SK-N-SH (cell line): ENCODE measurements at regions not wholly inside any gene's neighbourhood (a gene's known extent, or its start where the extent isn't known, plus 50 kb on each side); places are given as distances from the start of the nearest gene placed in this dataset.

ENCODE experiments used
- CTCF ChIA-PET: fragments of 300-600, 350-600 bp; formaldehyde crosslinking; extraction: SDS; loops from one replicate; lab custom pipeline; 2021; lab: Yijun Ruan, JAX
- POLR2A ChIA-PET: fragments of 350-600 bp; sonication (Branson Sonifier 250); formaldehyde crosslinking; extraction: SDS; loops from one replicate; lab custom pipeline; 2020; ENCODE audit warnings: antibody characterized with exemption, inconsistent platforms; lab: Yijun Ruan, JAX
- DNase-seq: peaks from one replicate; pipeline ENCODE4 v3.0.0; 2012
- H2AFZ ChIP-seq: fragments of 200-600 bp; sonication (generic); 2 replicates; pipeline ENCODE4 v1.8.1; 2016; ENCODE audit warnings: antibody characterized with exemption, mild to moderate bottlenecking, low read depth
- H3F3A ChIP-seq: fragments of 200-600 bp; sonication (generic); replicated peaks from 2 replicates; pipeline ENCODE3; 2016; ENCODE audit warnings: antibody characterized with exemption, mild to moderate bottlenecking; ENCODE audit not compliant: insufficient read depth
- H3K27ac ChIP-seq, 2 experiments: fragments of 200-500 bp in 1 of 2; fragments of 200-600 bp in 1 of 2; sonication (Bioruptor generic) in 1 of 2; sonication (generic), shearing (Covaris generic) in 1 of 2; 2 replicates each; pipeline versions ENCODE4 v1.5.1 to v1.6.1; 2014 to 2016; ENCODE audit warnings: low read depth in 2 of 2, inconsistent platforms in 1 of 2, low read length in 1 of 2, mild to moderate bottlenecking in 1 of 2, mixed read lengths in 1 of 2
- H3K27me3 ChIP-seq: fragments of 200-600 bp; sonication (generic), shearing (Covaris generic); 2 replicates; pipeline ENCODE4 v1.6.1; 2016; ENCODE audit warnings: mixed run types; ENCODE audit not compliant: insufficient read depth
- H3K36me3 ChIP-seq, 2 experiments: fragments of 200-500 bp in 1 of 2; fragments of 200-600 bp in 1 of 2; sonication (Bioruptor generic) in 1 of 2; sonication (generic) in 1 of 2; replicated peaks in 1 of 2; 2 replicates each; pipeline versions ENCODE3 to v1.5.1; 2014 to 2016; ENCODE audit warnings: low read length in 1 of 2, mild to moderate bottlenecking in 1 of 2; ENCODE audit not compliant: insufficient read depth in 2 of 2, control insufficient read depth in 1 of 2
- H3K4me1 ChIP-seq, 2 experiments: fragments of 200-500 bp in 1 of 2; fragments of 200-600 bp in 1 of 2; sonication (Bioruptor generic) in 1 of 2; sonication (generic), shearing (Covaris generic) in 1 of 2; 2 replicates each; pipeline versions ENCODE4 v1.5.1 to v1.6.1; 2014 to 2016; ENCODE audit warnings: low read depth in 1 of 2, low read length in 1 of 2, mixed run types in 1 of 2; ENCODE audit not compliant: insufficient read depth in 2 of 2, control insufficient read depth in 1 of 2
- H3K4me2 ChIP-seq: fragments of 200-600 bp; sonication (generic), shearing (Covaris generic); 2 replicates; pipeline ENCODE4 v1.6.1; 2017; ENCODE audit warnings: mixed run types
- H3K4me3 ChIP-seq, 2 experiments: fragments of 200-500 bp in 1 of 2; fragments of 200-600 bp in 1 of 2; sonication (Bioruptor generic) in 1 of 2; sonication (generic), shearing (Covaris generic) in 1 of 2; 2 replicates each; pipeline versions ENCODE4 v1.5.1 to v1.8.1; 2014 to 2016; ENCODE audit warnings: low read depth in 2 of 2, inconsistent platforms in 1 of 2, low read length in 1 of 2, mild to moderate bottlenecking in 1 of 2, mixed read lengths in 1 of 2, moderate library complexity in 1 of 2
- H3K79me2 ChIP-seq: fragments of 200-600 bp; sonication (generic); 2 replicates; pipeline ENCODE4 v1.8.1; 2017; ENCODE audit warnings: mild to moderate bottlenecking; ENCODE audit not compliant: insufficient read depth
- H3K9ac ChIP-seq: fragments of 200-600 bp; sonication (generic); 2 replicates; pipeline ENCODE4 v1.6.1; 2017; ENCODE audit warnings: mixed run types
- H3K9me2 ChIP-seq: fragments of 200-600 bp; sonication (generic); 2 replicates; pipeline ENCODE4 v1.6.1; 2017; ENCODE audit warnings: mixed run types
- H3K9me3 ChIP-seq: fragments of 200-600 bp; sonication (generic); 2 replicates; pipeline ENCODE4 v1.6.1; 2017; ENCODE audit warnings: mixed run types, mild to moderate bottlenecking, moderate library complexity
- H4K20me1 ChIP-seq: fragments of 200-600 bp; sonication (generic); 2 replicates; pipeline ENCODE4 v1.6.1; 2017; ENCODE audit warnings: mild to moderate bottlenecking, mixed run types; ENCODE audit not compliant: insufficient read depth
- ELF1 ChIP-seq: IDR thresholded peaks from 2 replicates; pipeline ENCODE4 v1.4.0; 2012
- EP300 ChIP-seq, 2 experiments: IDR thresholded peaks; 2 replicates each; pipeline versions ENCODE4 v1.4.0 to v1.6.1; 2012; ENCODE audit warnings: borderline replicate concordance in 1 of 2, low read depth in 1 of 2, low read length in 1 of 2
- GABPA ChIP-seq: IDR thresholded peaks from 2 replicates; pipeline ENCODE4 v1.4.0; 2012; ENCODE audit warnings: low read depth, mild to moderate bottlenecking
- MEF2A ChIP-seq: IDR thresholded peaks from 2 replicates; pipeline ENCODE4 v1.4.0; 2012; ENCODE audit warnings: low read depth, borderline replicate concordance
- MXI1 ChIP-seq: IDR thresholded peaks from 2 replicates; pipeline ENCODE4 v1.6.1; 2012; ENCODE audit warnings: mild to moderate bottlenecking, low read depth, low read length, improper control_type of control experiment
- POLR2AphosphoS5 ChIP-seq: IDR thresholded peaks from 2 replicates; pipeline ENCODE4 v1.6.1; 2012; ENCODE audit warnings: low read depth, low read length
- REST ChIP-seq: IDR thresholded peaks from 2 replicates; pipeline ENCODE4 v1.6.1; 2012; ENCODE audit warnings: mild to moderate bottlenecking, low read depth, low read length, moderate library complexity
- SIN3A ChIP-seq: IDR thresholded peaks from 2 replicates; pipeline ENCODE4 v1.6.1; 2012; ENCODE audit warnings: low read depth, mild to moderate bottlenecking, low read length, moderate library complexity, borderline replicate concordance
- YY1 ChIP-seq: IDR thresholded peaks from 2 replicates; pipeline ENCODE4 v1.4.0; 2012; ENCODE audit warnings: low read depth, mild to moderate bottlenecking
- WGBS: methylation state at CpG from one replicate; pipeline ENCODE4 v1.1.6; 2017; ENCODE audit warnings: low lambda C conversion rate; 5-methylcytosine and 5-hydroxymethylcytosine counted together
- TF ChIP-seq, protein P1 (sequence below): fragments of 200-600 bp; sonication (generic); IDR thresholded peaks from 2 replicates; pipeline ENCODE4 v1.6.1; 2017; ENCODE audit warnings: antibody characterized with exemption, mild to moderate bottlenecking, moderate library complexity

- TF ChIP-seq, protein P1, sequence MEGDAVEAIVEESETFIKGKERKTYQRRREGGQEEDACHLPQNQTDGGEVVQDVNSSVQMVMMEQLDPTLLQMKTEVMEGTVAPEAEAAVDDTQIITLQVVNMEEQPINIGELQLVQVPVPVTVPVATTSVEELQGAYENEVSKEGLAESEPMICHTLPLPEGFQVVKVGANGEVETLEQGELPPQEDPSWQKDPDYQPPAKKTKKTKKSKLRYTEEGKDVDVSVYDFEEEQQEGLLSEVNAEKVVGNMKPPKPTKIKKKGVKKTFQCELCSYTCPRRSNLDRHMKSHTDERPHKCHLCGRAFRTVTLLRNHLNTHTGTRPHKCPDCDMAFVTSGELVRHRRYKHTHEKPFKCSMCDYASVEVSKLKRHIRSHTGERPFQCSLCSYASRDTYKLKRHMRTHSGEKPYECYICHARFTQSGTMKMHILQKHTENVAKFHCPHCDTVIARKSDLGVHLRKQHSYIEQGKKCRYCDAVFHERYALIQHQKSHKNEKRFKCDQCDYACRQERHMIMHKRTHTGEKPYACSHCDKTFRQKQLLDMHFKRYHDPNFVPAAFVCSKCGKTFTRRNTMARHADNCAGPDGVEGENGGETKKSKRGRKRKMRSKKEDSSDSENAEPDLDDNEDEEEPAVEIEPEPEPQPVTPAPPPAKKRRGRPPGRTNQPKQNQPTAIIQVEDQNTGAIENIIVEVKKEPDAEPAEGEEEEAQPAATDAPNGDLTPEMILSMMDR, result no peak
- TF ChIP-seq MXI1, result no peak
- TF ChIP-seq ELF1, result no peak
Observed at GRCh38 chr4:171265190-171265818, 547.9 kb upstream of the GALNTL6 start (continued).

GRCh38 chr4:171256223-171256622 is 557.0 kb upstream of the GALNTL6 start:
- no peaks in the 10 kb centered on the region for H3K9me2 ChIP-seq
- H3F3A ChIP-seq, result no peaks in the 10 kb centered on the region
- WGBS, result 17% methylated on average over 3 of the region's 3 CpGs
- H3K4me1 ChIP-seq, result no peaks in the 10 kb centered on the region
- no peak for TF ChIP-seq EP300 (IDR thresholded peaks at IDR 0.05; ENCODE audit: borderline replicate concordance in 1 of 2, low read depth in 1 of 2, low read length in 1 of 2)
- no peak for TF ChIP-seq YY1
- TF ChIP-seq MXI1, result no peak
- H3K79me2 ChIP-seq, result no peaks in the 10 kb centered on the region
- no peaks in the 10 kb centered on the region for H3K27me3 ChIP-seq
- H2AFZ ChIP-seq, result no peak overlapping the region
- H3K4me2 ChIP-seq, result no peak overlapping the region
- no peak overlapping the region for H3K9ac ChIP-seq
- H3K36me3 ChIP-seq, result no peaks in the 10 kb centered on the region
- ChIA-PET POLR2A (no interaction called here), CTCF (no interaction called here)
- H3K9me3 ChIP-seq, result no peaks in the 10 kb centered on the region
- no peak overlapping the region for H3K27ac ChIP-seq
- no peaks in the 10 kb centered on the region for H4K20me1 ChIP-seq
- no peak overlapping the region for H3K4me3 ChIP-seq
- DNase-seq, result no peak

- no peaks in the 10 kb centered on the region for H3K27me3 ChIP-seq
- H3K4me1 ChIP-seq, result no peaks in the 10 kb centered on the region
- H3K79me2 ChIP-seq, result no peaks in the 10 kb centered on the region
- no peak for DNase-seq
- no peaks in the 10 kb centered on the region for H3K9me3 ChIP-seq
- POLR2A ChIA-PET, result no interaction called here
- H3K4me3 ChIP-seq, result no peak overlapping the region
- H3K9me2 ChIP-seq, result no peaks in the 10 kb centered on the region; the same call in 1 of the 2 replicates
- H2AFZ ChIP-seq, result no peak overlapping the region
- no peak overlapping the region for H3K27ac ChIP-seq
- no peaks in the 10 kb centered on the region for H3K36me3 ChIP-seq
- no peaks in the 10 kb centered on the region for H4K20me1 ChIP-seq
- CTCF ChIA-PET, result no interaction called here
- no peak overlapping the region for H3K4me2 ChIP-seq
- H3K9ac ChIP-seq, result no peak overlapping the region
- H3F3A ChIP-seq, result no peaks in the 10 kb centered on the region
- TF ChIP-seq REST (no peak), POLR2AphosphoS5 (no peak), MEF2A (no peak), SIN3A (no peak), GABPA (no peak)
Observed at GRCh38 chr4:171246948-171247347, 566.3 kb upstream of the GALNTL6 start.
